ENCODE measurements at regions not wholly inside any gene's neighbourhood (a gene's known extent, or its start where the extent isn't known, plus 50 kb on each side); places are given as distances from the start of the nearest gene placed in this dataset.

- no peak for TF ChIP-seq CTCF (IDR thresholded peaks at IDR 0.05; ENCODE audit: insufficient read depth, missing control alignments)
- FAIRE-seq (no peak), DNase-seq (ENCODE audit: insufficient read length, low spot score) (no peak)
These were observed 606.4 kb upstream of the SALL1 start for GRCh38 chr16:51757505-51757904.

- FAIRE-seq: no peak
- no peak for TF ChIP-seq CTCF (IDR thresholded peaks at IDR 0.05; ENCODE audit: insufficient read depth, missing control alignments)
These were observed 606.0 kb upstream of the SALL1 start for GRCh38 chr16:51757124-51757470.

GRCh38 chr16:51756447-51757123, 605.5 kb upstream of the SALL1 start:
- TF ChIP-seq CTCF (IDR thresholded peaks at IDR 0.05; ENCODE audit: insufficient read depth, missing control alignments): no peak
- FAIRE-seq (no peak), DNase-seq (ENCODE audit: insufficient read length, low spot score) (no peak)

More at GRCh38 chr16:51757124-51757470, 606.0 kb upstream of the SALL1 start:
- DNase-seq (ENCODE audit: insufficient read length, low spot score): no peak

- no peak for DNase-seq (ENCODE audit: insufficient read length, low spot score)
- no peak for TF ChIP-seq CTCF (IDR thresholded peaks at IDR 0.05; ENCODE audit: insufficient read depth, missing control alignments)
- no peak for FAIRE-seq
These were observed 604.7 kb upstream of the SALL1 start for GRCh38 chr16:51755577-51756355.

- FAIRE-seq (no peak), DNase-seq (ENCODE audit: insufficient read length, low spot score) (no peak)
- TF ChIP-seq CTCF (IDR thresholded peaks at IDR 0.05; ENCODE audit: insufficient read depth, missing control alignments): no peak
These were observed 604.0 kb upstream of the SALL1 start for GRCh38 chr16:51755039-51755501.

- FAIRE-seq (no peak), DNase-seq (ENCODE audit: insufficient read length, low spot score) (no peak)
- no peak for TF ChIP-seq CTCF (IDR thresholded peaks at IDR 0.05; ENCODE audit: insufficient read depth, missing control alignments)
These were observed 602.5 kb upstream of the SALL1 start for GRCh38 chr16:51753467-51754127.
